SU-DHL-6 (cell line): ENCODE measurements at regions not wholly inside any gene's neighbourhood (a gene's known extent, or its start where the extent isn't known, plus 50 kb on each side); places are given as distances from the start of the nearest gene placed in this dataset.

Source experiments
- EZH2phosphoT487 ChIP-seq: fragments of 200-600 bp; sonication (generic), shearing (Covaris generic); conservative IDR thresholded peaks from 2 replicates; pipeline ENCODE4 v1.6.1; 2018; ENCODE audit warnings: mild to moderate bottlenecking, antibody characterized with exemption, low read length, moderate library complexity, mixed read lengths
- TF ChIP-seq, protein P1 (sequence below): fragments of 200-600 bp; sonication (generic); IDR thresholded peaks from one replicate; pipeline ENCODE4 v1.5.1; 2017; ENCODE audit warnings: antibody characterized with exemption, mild to moderate bottlenecking, low read length, moderate library complexity; ENCODE audit not compliant: insufficient read depth, poor library complexity, severe bottlenecking

DNA sequence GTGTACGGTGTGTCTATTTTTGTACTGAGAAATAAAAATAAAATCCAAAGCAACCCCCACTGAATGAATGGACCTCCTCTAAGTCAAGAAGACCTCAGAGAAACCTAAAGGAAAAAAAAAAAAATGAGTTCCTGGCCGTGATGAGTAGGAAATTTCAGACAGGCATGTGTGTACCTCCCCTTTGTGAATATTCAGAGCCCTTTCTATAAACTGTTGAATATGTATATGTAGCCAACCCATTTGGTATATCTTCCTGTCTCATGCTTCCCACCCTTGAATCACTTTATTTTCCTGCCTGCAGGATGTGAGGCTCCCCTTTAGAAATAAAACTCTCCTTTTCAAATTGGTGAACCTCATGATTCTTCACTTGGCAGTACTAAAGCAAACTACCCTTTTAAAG is 887.8 kb upstream of the NCAM2 start:
- TF ChIP-seq, protein P1, sequence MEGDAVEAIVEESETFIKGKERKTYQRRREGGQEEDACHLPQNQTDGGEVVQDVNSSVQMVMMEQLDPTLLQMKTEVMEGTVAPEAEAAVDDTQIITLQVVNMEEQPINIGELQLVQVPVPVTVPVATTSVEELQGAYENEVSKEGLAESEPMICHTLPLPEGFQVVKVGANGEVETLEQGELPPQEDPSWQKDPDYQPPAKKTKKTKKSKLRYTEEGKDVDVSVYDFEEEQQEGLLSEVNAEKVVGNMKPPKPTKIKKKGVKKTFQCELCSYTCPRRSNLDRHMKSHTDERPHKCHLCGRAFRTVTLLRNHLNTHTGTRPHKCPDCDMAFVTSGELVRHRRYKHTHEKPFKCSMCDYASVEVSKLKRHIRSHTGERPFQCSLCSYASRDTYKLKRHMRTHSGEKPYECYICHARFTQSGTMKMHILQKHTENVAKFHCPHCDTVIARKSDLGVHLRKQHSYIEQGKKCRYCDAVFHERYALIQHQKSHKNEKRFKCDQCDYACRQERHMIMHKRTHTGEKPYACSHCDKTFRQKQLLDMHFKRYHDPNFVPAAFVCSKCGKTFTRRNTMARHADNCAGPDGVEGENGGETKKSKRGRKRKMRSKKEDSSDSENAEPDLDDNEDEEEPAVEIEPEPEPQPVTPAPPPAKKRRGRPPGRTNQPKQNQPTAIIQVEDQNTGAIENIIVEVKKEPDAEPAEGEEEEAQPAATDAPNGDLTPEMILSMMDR = no peak
- no peak for TF ChIP-seq EZH2phosphoT487
